Posterior cingulate gyrus (tissue), 11 donors: ENCODE measurements at regions not wholly inside any gene's neighbourhood (a gene's known extent, or its start where the extent isn't known, plus 50 kb on each side); places are given as distances from the start of the nearest gene placed in this dataset.

Experiments used
- DNase-seq, 10 donors: peaks; one replicate each; pipeline versions ENCODE4 v3.0.0 to v3.0.0-alpha.2; 2020 to 2021; ENCODE audit warnings: mixed read lengths in 3 of 10
- intact Hi-C: fragments of 100-400 bp; cut with DNase I; formaldehyde crosslinking; loops from one replicate; pipeline ENCODE4 v1.15.1; 2023

DNA sequence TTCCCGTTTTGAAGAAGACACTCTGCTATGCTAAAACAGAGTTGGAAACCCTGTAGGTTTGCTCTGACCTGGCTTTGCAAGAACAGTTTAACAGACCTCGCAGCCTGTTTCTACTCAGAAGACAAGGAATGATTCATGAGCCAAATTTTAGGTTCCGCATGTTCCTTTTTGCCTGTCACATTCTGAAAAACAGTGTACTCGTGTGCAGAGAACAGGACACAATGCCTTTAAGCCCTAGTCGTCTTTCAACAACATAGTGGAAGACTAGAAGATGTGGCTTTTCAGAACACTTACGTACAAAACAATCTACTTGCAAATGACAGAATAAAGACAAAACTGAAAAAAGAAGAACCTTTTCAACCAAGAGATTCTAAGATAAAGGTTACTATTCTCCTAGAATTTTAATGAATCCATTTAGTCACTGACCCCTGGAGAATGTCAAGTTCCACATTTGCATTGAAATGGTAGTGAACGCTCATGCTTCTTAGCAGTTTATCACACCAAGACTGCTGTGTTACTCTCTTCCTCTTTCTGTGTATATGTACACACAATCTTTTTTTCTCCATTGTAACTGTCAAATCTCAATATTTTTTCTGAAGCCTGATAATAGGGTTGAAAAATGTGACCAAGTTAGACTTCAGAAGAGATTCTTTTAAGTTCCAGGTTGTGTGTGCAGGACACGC, 220.7 kb upstream of the NRSN1 start:
- DNase-seq, result no peak
- intact Hi-C loops, result no loop called here

GRCh38 chr6:23910420-23910819, 215.6 kb upstream of the NRSN1 start:
- intact Hi-C loops, result no loop called here
- no peak for DNase-seq

DNA sequence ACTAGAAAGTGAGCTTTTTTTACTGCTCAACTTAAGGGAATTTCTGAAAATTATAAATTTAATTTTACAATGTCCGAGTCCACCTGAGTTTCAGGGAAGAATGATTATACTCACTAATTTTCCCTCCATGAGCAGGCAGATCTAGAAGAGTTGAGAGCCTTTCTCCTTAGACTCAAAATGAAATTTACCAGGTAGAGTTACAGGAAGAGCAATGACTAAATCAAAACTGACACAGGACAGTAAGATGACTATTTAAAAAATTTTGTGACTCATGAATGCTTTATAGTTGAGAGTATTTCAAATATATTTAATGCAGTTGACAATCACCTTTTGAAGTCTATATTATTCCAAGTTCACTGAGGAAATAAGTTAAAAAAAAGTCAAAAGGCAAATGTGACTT, 198.1 kb upstream of the NRSN1 start:
- no peak for DNase-seq
- intact Hi-C loops, result no loop called here

DNA sequence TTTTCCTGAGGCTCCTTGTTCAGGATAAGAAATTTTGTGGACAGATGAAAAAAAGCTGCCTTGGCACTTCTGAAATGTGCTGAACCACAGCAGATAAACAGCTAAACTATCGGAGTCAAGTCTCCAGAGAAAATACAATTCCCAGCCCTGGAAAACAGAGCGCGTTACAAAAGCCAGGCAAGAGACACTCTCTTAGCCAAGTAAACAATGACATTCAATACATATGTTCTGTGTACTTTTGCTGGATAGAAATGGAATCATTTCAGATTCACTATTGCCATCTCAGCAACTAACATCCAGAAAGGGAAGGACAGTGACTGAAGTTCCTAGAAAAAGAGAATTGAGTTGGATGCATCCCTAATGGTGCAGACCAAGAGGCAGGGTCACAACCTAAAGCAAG, 196.8 kb upstream of the NRSN1 start:
- DNase-seq, result no peak
- intact Hi-C loops, result no loop called here

GRCh38 chr6:23940466-23940865, 185.5 kb upstream of the NRSN1 start:
- intact Hi-C loops, result no loop called here
- DNase-seq, result no peak

DNA sequence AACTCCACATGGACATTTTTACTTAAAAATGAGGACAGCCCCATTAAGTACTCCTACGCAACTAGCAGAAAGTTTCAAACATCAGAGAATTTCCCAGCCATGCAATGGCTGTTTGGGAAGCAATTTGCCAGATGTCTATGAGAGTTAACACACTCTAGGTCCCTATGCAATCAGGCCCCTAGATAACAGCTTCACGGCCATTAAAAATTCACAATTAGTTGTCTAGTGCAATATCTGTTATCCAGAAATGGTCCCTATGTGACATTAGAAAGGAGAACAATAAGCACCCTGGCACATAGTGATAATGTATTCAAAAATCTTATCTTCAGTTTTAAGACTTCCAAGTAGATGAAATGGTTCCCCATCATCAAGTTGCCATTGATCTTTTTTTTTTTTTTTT, 174.3 kb upstream of the NRSN1 start:
- no peak for DNase-seq
- intact Hi-C loops, result no loop called here

- no peak for DNase-seq
- intact Hi-C loops, result no loop called here
Observed at GRCh38 chr6:23952245-23952644, 173.8 kb upstream of the NRSN1 start.

DNA sequence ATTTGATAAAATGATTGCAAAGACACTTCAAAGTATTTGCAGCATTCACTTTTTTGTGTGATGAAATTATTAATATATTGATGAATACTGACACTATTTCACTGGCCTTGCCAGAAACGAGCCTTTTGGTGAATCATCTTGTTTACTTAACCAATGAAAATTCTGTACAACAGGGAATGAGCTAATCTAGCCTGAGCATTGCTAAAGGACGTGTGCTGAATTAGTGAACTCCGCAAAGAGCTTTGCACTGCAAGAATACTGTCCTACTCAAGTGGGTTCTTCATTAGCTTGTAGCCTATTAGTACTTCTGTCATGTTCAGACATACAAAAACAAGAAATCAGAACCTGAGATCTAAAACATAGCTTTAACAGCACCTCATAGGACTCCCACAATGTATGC, 172.0 kb upstream of the NRSN1 start:
- DNase-seq, result no peak
- intact Hi-C loops, result no loop called here

DNA sequence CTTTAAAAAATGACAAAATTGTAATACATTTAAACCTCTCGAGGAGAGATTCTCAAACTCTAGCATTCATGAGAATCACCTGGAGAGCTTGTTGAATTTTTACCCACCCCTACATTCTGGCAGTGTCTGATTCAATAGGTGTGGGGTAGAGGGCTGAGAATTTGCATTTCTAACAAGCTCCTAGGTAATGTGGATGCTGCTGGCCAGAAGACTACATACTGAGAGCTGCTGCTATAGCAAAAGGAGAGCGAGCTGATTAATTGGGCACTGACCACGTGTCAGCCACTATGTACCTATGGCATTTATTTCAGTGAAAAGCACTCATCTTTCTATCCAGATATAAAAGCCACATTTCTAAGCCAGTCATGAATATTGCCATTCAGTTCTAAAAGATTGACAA, 169.0 kb upstream of the NRSN1 start:
- no peak for DNase-seq
- intact Hi-C loops, result no loop called here

DNA sequence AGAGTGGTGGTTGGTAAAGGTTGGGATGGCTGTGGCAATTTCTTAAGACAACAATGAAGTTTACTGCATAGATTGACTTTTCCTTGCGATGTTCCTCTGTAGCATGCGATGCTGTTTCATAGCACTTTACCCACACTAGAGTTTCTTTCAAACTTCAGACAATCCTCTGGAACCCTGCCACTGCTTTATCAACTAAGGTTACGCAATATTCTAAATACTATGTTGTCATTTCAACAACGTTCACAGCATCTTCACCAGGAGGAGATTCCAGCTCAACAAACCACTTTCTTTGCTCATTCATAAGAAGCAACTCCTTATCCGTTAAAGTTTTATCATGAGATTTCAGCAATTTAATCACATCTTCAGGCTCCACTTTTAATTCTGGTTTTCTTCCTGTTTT, 161.2 kb upstream of the NRSN1 start:
- DNase-seq, result no peak
- intact Hi-C loops, result no loop called here

- intact Hi-C loops, result no loop called here
- no peak for DNase-seq
Observed at GRCh38 chr6:23969344-23969743, 156.7 kb upstream of the NRSN1 start.

- no peak for DNase-seq
- intact Hi-C loops, result no loop called here
Observed at GRCh38 chr6:23977706-23978105, 148.3 kb upstream of the NRSN1 start.

DNA sequence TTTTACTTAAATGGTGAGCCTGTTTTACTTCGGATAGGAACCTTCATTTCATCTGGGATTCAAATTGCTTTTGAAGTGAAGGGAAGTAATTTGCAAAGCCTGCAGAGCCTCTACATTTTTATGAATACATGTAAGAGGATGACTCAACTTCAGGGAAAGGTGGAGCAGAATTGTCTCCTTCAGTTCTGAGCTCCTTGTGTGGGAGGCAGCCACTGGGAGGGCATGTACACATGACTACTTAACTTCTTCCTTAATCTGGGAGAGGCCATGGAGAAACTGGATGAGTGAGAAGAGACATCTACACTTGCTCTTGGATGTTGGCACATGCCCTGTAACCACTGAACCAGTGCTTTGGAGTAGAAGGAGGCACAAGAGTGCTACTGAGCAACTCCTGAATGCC, 145.1 kb upstream of the NRSN1 start:
- intact Hi-C loops, result no loop called here
- no peak for DNase-seq

DNA sequence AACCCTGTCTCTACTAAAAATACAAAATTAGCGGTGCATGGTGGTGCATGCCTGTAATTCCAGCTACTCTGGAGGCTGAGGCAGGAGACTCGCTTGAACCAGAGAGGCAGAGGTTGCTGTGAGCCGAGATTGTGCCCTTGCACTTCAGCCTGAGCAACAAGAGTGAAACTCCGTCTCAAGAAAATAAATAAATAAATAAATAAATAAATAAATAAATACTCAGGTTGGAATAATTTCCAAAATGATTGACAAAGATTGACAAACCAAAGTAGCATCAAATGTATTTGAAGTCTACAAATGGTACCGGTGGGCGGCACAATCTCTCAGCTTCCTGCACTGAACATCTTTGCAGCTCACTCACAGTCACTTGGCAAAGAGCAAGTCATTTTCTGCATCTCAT, 144.1 kb upstream of the NRSN1 start:
- intact Hi-C loops, result no loop called here
- DNase-seq, result no peak

DNA sequence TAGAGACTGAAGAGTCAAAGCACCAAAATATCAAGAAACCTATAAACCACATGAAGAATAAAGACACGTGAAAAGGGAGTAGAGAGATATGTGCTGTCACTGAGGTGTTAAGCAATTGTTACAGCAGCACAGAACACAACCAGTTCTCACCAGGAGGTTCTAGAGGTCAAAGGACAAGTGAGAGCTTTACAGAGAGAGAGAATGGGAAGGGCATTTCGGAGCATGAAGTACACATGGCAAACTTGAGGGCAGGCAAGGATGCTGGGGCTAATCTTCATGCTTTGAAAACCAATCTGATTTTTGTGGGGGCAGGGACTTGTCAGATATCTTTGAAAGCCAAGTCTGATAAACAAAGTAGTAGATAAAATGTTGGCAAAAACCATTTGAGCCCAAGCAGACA, 142.3 kb upstream of the NRSN1 start:
- intact Hi-C loops, result no loop called here
- no peak for DNase-seq

DNA sequence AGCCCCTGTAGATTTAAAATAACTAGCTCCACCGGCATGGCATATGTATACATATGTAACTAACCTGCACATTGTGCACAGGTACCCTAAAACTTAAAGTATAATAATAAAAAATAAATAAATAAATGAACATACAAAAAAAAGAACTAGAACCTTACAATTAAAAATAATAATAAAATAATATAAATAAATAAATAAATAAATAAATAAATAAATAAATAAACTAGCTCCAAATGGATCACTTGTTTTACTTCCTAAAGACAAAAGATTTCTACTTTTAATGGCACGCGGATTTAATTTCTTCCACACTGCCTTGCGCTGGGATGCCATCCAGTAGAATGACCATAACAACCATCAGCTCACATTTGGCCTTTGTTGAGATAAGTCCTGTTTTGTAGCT, 141.0 kb upstream of the NRSN1 start:
- no peak for DNase-seq
- intact Hi-C loops, result no loop called here

DNA sequence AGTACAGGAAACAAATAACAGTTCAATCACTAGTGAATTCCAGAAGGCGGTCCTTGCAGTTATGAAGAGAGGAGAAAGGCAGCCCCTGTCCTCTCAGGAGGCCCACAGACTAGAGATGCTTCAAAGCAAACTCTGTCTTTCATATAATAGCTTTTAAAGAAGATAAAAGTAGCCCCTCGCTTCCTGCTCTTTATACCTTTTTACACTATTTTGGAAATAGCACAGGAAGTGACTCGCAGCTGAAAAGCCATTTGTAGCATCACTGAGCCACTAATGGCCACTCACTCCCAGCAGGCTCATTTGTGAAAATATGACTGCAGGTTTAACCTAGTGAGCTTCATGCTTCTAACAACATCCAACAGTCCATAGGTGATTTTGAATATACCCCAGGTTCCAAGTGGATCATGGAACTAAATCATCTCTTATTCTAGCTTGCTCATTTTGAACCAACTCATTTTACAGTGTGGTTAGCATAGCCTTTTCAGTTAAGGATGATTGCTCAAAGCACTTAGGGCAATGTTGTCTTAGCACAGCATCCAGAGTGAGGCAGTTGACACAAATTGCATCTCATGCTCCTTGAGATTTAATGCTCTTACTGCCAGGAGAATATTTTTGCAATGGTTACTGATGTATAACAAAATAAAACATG, 136.0 kb upstream of the NRSN1 start:
- intact Hi-C loops, result no loop called here
- DNase-seq, result no peak

GRCh38 chr6:23994013-23994412, 132.0 kb upstream of the NRSN1 start:
- DNase-seq, result no peak
- intact Hi-C loops, result no loop called here

DNA sequence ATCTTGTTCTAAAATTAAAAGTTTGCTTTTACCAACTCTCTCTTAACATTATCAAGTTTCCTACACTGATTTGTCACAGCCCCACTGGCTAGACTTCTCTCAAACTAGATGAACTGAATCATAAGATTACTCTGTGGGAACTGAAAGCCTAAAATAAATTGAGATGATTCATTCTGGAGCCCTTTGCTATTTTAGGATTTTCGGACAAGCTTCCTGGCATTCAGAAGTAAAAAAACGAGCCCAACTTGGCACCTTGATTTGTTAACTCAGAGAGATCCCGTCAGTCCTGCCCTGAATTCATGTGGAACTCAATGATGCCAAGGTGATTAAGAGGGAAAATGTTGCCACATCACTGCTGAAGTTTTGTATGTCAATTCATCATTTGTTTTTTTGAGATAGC, 122.0 kb upstream of the NRSN1 start:
- no peak for DNase-seq
- intact Hi-C loops, result no loop called here

GRCh38 chr6:24004659-24005058, 121.4 kb upstream of the NRSN1 start:
- no peak for DNase-seq
- intact Hi-C loops, result no loop called here

DNA sequence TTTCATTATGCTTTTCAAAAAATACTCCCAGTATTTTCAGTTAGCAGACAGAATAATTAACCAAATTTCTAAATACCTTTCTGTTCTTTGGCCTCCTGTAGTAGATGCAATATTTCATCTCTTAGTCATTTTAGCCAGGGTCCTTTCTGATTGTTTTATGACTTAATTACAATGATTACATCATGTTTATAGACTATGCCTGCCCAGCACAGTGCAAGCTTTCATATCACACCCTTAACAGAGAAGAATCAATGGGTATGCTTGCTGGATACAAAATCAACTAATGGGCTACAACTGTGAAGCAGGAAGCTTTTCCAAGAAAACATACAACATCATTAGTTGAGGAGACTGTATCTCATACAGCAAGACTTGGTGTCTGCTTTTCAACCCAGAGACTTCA, 119.8 kb upstream of the NRSN1 start:
- intact Hi-C loops, result no loop called here
- DNase-seq, result no peak

DNA sequence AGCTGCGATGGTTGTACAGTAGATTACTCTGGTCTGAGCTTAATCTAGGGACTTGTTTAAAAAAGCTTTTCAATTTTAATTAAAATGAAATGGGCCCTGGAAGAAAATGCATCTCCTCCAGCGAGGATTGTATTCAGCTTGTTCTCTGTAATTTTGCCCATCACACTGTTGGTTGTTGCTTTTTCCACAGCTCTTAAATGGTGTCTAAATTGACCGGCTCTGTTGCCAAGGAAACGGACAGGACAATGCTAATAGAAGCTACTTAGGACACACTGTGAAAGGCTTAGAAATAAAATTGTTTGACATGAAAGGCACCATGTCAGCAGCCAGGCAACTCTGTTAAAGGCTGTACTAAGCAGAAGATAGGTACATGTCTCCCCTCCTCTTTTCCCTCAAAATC, 116.7 kb upstream of the NRSN1 start:
- no peak for DNase-seq
- intact Hi-C loops, result no loop called here

DNA sequence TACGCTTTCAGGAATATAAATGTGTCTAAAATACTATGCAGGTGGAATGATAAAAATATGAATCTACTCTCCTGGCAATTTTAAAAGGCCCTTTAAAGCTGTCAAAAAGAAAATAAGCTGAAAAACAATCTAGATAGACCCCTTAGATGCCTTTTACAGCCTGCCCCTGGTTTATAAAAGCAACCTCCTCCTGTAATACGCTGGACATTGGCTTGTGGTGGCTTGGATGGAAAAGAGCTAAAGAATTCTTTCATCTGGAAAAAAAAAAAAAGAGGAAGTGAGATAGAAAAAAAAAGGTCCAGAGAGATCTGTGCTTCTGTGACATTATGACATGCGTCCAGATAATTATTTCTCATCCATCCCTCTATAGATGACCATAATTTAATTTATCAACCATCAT, 115.9 kb upstream of the NRSN1 start:
- DNase-seq, result no peak
- intact Hi-C loops, result no loop called here
